ENCODE measurements at regions not wholly inside any gene's neighbourhood (a gene's known extent, or its start where the extent isn't known, plus 50 kb on each side); places are given as distances from the start of the nearest gene placed in this dataset.

DNA sequence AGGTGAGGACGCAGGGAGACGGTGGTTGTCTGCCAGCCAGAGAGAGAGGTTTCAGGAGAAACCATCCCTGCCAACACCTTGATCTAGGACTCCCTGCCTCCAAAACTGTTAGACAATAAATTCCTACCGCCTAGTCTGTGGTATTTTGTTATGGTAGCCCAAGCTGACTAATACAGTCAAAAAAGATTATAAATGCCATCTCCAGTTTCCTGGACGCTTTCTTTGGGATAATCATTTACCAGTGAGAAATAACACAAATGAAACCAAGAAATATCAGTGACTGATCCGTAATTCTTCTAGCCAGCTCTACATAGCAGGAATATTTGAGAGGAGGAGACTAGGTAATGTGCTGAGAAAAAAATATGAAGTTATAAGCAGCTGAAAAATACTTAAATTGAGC, 707.8 kb upstream of the LMCD1 start:
- peak; percentile 52 for DNase-seq
- in situ Hi-C loops (cut with HindIII; ENCODE audit: low pct_ligation_motif_present, low pct_unique_long_range_greater_than_20kb, low sequenced_read_pairs) = no loop called here

- no peak for DNase-seq
- in situ Hi-C loops (cut with HindIII; ENCODE audit: low pct_ligation_motif_present, low pct_unique_long_range_greater_than_20kb, low sequenced_read_pairs) = no loop called here
These were observed 703.3 kb upstream of the LMCD1 start for GRCh38 chr3:7798276-7798675.

DNA sequence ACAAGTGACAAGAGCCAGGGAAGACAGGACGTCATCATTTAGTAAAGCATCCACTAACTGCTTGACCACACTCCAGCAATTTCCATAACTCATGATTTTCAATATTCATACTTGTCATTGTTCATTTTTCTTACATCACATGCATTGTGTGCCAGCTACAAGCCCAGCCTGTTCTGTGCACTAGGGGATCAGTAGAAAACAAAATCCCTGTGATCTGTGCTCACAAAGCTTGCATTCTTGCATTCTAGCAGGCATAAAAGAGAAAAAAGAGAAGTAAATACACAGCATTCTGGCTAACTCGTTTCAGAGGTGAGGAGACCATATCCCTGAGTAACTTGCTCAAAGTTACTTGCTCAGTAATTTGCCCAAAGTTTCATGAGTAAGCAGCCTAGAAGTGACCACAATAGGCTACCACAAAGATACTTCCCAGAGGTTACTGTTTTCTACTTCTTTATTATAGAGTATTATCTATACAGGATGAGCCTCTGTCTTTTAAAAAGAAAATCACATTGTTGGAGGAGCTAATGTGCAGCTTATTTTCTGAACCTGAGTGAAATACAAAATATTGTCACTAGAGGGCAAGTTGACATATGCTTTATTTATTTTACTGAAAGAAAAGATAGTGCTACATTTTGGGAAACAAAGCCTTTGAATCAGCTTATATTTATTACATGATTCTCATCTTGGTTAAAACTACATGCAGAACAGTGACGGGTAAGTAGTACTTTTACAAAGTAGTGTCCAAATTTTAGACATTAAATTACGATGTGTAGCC, 701.4 kb upstream of the LMCD1 start:
- no peak for DNase-seq
- in situ Hi-C loops (cut with HindIII; ENCODE audit: low pct_ligation_motif_present, low pct_unique_long_range_greater_than_20kb, low sequenced_read_pairs) = no loop called here

GRCh38 chr3:7812490-7812889, 689.1 kb upstream of the LMCD1 start:
- in situ Hi-C loops (cut with HindIII; ENCODE audit: low pct_ligation_motif_present, low pct_unique_long_range_greater_than_20kb, low sequenced_read_pairs) = no loop called here
- no peak for DNase-seq

- no peak for DNase-seq
- in situ Hi-C loops (cut with HindIII; ENCODE audit: low pct_ligation_motif_present, low pct_unique_long_range_greater_than_20kb, low sequenced_read_pairs) = no loop called here
These were observed 688.3 kb upstream of the LMCD1 start for GRCh38 chr3:7813365-7813764.

DNA sequence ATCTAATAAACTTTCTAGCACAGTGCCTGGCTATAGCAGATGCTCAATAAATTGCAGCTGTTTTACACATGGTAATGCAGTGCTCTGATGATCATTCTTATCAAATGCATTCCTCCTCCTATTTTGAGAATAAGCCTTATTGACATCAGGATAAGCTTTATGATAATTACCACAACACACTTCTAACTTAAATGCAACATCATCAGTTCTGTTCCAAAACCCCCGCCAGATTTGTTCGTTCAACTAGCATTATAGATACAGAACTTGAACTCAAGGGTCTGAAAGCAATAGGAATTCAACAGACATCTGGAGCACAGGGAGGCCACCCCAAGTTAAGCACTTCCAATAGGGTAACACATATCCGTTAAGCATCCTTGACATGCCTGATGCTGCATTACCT, 684.4 kb upstream of the LMCD1 start:
- in situ Hi-C loops (cut with HindIII; ENCODE audit: low pct_ligation_motif_present, low pct_unique_long_range_greater_than_20kb, low sequenced_read_pairs) = no loop called here
- DNase-seq = no peak

- DNase-seq = no peak
- in situ Hi-C loops (cut with HindIII; ENCODE audit: low pct_ligation_motif_present, low pct_unique_long_range_greater_than_20kb, low sequenced_read_pairs) = no loop called here
These were observed 680.7 kb upstream of the LMCD1 start for GRCh38 chr3:7820969-7821368.

- in situ Hi-C loops (cut with HindIII; ENCODE audit: low pct_ligation_motif_present, low pct_unique_long_range_greater_than_20kb, low sequenced_read_pairs) = no loop called here
- no peak for DNase-seq
These were observed 679.8 kb upstream of the LMCD1 start for GRCh38 chr3:7821858-7822257.

- in situ Hi-C loops (cut with HindIII; ENCODE audit: low pct_ligation_motif_present, low pct_unique_long_range_greater_than_20kb, low sequenced_read_pairs) = no loop called here
- DNase-seq = no peak
These were observed 660.2 kb upstream of the LMCD1 start for GRCh38 chr3:7841451-7841850.

DNA sequence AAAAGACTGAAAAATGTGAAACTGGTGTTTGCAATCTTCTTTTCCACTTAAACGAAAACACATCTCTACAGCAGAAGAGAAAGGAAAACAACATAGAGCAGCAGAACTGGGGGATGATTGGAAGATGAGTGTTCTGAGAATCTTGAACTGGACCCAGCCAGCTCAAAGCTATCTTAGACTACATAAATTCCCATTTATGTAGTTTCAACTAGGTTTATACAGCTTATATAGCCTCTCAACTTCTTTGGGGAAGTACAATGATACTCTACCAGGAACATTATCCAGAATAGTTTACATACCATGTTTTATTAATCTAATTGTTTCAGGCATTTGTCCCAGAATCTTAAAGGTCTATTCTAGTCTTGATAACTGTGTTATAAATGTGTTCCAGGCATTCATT, 658.2 kb upstream of the LMCD1 start:
- in situ Hi-C loops (cut with HindIII; ENCODE audit: low pct_ligation_motif_present, low pct_unique_long_range_greater_than_20kb, low sequenced_read_pairs) = no loop called here
- DNase-seq = no peak

GRCh38 chr3:7847021-7847420, 654.6 kb upstream of the LMCD1 start:
- in situ Hi-C loops (cut with HindIII; ENCODE audit: low pct_ligation_motif_present, low pct_unique_long_range_greater_than_20kb, low sequenced_read_pairs) = no loop called here
- no peak for DNase-seq

DNA sequence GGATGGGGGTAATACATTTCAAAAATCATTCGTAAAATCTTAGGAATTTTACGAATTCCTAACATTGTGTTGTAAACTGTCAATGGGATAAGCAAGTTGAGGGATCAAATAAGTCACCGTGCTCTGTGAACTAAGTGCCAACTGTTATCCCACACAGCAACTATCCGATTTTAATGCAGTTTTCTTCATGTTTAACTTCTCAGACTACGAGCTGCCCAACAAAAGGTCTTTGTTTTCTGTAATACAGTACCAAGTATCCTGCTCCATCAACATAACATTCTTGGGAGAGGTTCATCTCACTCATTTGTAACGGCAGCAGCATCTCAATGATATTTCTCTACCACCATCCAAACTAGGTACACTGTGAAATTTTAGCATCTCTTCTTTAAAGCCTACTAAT, 654.1 kb upstream of the LMCD1 start:
- in situ Hi-C loops (cut with HindIII; ENCODE audit: low pct_ligation_motif_present, low pct_unique_long_range_greater_than_20kb, low sequenced_read_pairs) = no loop called here

DNA sequence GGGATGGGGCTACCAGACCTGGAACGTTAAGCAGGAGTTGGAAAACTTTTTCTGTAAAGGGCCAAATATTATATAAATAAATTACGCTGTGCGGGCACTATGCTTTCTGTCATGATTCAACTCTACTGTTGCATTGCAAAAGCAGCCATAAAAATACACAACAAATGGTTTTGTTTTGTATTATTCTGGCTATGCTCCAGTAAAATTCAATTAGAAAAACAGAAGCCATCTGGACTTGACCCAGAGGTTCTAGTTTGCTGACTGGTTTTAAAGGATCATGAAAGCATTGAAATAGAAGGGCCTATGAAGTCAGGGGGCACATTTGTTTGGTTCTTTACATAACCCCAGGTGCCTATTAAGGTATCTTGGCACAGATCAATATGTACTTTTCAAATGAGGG, 647.4 kb upstream of the LMCD1 start:
- DNase-seq = no peak
- in situ Hi-C loops (cut with HindIII; ENCODE audit: low pct_ligation_motif_present, low pct_unique_long_range_greater_than_20kb, low sequenced_read_pairs) = no loop called here

More for the DNA sequence above, 654.1 kb upstream of the LMCD1 start:
- DNase-seq = no peak

GRCh38 chr3:7854721-7855120, 646.9 kb upstream of the LMCD1 start:
- no peak for DNase-seq
- in situ Hi-C loops (cut with HindIII; ENCODE audit: low pct_ligation_motif_present, low pct_unique_long_range_greater_than_20kb, low sequenced_read_pairs) = no loop called here

DNA sequence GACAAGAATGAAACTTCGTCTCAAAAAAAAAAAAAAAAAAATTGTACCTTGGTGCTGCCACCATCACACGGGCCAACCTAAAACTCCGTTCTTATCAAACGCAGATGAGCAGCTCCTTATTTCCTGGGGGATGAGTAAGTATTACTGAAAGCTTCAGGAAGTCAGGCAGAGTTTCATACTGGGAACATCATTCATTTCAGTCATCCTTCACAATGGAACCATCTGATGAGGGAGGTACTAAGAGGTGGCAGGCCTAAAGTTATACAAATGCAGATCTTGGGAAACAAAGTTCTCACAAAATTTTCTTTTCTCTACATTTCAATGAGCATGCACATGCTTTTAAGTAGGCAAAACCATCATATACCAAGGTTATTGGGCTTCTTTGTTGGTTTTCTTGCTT, 636.0 kb upstream of the LMCD1 start:
- DNase-seq = no peak
- in situ Hi-C loops (cut with HindIII; ENCODE audit: low pct_ligation_motif_present, low pct_unique_long_range_greater_than_20kb, low sequenced_read_pairs) = no loop called here

- in situ Hi-C loops (cut with HindIII; ENCODE audit: low pct_ligation_motif_present, low pct_unique_long_range_greater_than_20kb, low sequenced_read_pairs) = no loop called here
- DNase-seq = no peak
These were observed 634.0 kb upstream of the LMCD1 start for GRCh38 chr3:7867587-7867986.

DNA sequence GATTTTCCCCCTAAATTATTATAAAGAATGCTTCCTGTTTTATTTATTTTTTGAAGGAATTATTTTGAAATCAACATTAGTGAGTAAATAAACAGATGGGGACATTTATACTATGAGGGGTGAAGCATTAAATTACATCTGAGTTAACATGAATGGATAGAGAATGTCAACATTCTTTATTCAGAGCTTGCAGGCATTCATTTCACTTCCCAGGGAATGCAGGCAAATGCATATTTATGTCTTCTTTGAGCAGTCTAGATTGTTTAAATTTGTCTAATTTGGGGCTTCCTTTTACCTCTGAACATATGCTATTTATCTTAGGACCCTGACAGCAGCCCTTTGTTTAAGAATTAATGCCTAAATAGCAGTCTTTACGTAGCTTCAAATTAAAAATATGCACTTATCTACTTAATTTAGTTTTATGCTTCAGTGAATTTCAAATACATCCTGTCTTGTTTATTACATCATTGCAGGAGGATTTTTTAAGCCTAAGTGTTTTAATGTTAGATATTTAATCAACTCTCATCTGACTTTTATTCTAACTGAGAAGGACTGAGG, 630.5 kb upstream of the LMCD1 start:
- no peak for DNase-seq
- in situ Hi-C loops (cut with HindIII; ENCODE audit: low pct_ligation_motif_present, low pct_unique_long_range_greater_than_20kb, low sequenced_read_pairs) = no loop called here

GRCh38 chr3:7874116-7874515, 627.5 kb upstream of the LMCD1 start:
- in situ Hi-C loops (cut with HindIII; ENCODE audit: low pct_ligation_motif_present, low pct_unique_long_range_greater_than_20kb, low sequenced_read_pairs) = no loop called here
- no peak for DNase-seq

DNA sequence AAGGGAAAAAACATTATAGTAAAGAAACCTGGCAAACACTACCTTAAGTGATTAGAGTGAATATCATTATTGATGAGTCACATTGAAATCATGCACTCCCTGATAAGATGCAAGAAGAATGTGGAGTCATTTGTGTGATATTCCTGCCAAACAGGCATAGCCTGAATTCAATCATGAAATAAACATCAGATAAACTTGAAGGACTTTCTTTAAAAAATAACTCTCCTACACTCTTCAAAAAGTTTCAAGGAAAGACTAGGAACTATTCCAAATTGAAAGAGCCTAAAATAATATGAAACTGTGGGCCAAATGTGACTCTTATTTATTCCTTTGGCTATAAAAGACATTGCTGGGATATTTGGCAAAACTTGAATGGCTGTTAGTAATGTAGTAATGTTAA, 625.7 kb upstream of the LMCD1 start:
- in situ Hi-C loops (cut with HindIII; ENCODE audit: low pct_ligation_motif_present, low pct_unique_long_range_greater_than_20kb, low sequenced_read_pairs) = no loop called here
- DNase-seq = no peak

DNA sequence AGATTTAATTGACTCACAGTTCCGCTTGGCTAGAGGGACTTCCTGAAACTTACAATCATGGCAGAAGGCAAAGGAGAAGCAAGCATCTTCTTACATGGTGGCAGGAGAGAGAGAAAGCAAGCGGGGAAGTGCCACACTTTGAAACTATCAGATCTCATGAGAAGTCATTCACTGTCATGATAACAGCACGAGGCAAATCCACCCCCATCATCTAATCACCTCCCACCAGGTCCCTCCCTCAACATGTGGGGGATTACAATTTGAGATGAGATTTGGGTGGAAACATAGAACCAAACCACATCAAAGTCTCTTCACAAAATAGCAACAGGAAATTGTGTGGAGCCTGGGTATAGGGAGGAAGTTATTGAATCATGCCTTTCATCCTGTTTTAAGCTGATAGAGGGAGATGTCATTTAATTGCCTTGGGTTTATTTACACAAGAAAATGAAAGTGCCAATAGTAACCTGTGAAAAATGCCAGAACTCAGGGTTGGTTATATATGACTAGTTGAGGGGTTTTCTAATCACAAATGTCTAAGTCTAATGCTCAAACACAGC, 624.8 kb upstream of the LMCD1 start:
- in situ Hi-C loops (cut with HindIII; ENCODE audit: low pct_ligation_motif_present, low pct_unique_long_range_greater_than_20kb, low sequenced_read_pairs) = no loop called here
- DNase-seq = no peak

Measured in ACHN (cell line).